NOMO-1 treated with dmso at 0.1 percent for 144 hours (cell line): ENCODE measurements at regions not wholly inside any gene's neighbourhood (a gene's known extent, or its start where the extent isn't known, plus 50 kb on each side); places are given as distances from the start of the nearest gene placed in this dataset.
"Not testable (repeated sequence)": the region's sequence is repeated elsewhere in the genome, so short reads cannot be mapped to it uniquely, and the experiment has no call there.

Source experiments
- DNase-seq: peaks from one replicate; lab custom pipeline; 2025; ENCODE audit not compliant: unreplicated experiment; lab: John Stamatoyannopoulos, UW

GRCh38 chr2:236977852-236978398 is 107.8 kb upstream of the COPS8 start:
- no peak for DNase-seq

DNA sequence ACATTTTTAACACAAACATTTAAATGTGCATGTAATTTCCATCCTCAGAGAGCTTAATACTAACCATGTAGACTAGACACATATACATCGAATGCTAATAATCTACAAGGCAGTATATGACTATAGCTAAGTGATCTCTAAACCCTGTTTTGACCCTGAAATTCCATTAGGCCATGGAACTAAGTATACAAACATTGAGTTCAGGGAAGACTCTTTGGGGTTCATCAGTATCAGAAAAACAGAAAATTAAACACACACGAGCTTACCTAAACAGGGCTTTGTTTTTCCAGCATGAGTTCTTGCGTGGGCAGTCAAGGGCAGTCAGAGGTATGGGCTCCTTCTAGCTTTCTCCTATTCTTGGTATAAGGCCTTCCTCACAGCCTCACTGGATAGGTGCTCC is 106.0 kb upstream of the COPS8 start:
- DNase-seq = no peak

GRCh38 chr2:236980961-236981360 is 104.7 kb upstream of the COPS8 start:
- no peak for DNase-seq

DNA sequence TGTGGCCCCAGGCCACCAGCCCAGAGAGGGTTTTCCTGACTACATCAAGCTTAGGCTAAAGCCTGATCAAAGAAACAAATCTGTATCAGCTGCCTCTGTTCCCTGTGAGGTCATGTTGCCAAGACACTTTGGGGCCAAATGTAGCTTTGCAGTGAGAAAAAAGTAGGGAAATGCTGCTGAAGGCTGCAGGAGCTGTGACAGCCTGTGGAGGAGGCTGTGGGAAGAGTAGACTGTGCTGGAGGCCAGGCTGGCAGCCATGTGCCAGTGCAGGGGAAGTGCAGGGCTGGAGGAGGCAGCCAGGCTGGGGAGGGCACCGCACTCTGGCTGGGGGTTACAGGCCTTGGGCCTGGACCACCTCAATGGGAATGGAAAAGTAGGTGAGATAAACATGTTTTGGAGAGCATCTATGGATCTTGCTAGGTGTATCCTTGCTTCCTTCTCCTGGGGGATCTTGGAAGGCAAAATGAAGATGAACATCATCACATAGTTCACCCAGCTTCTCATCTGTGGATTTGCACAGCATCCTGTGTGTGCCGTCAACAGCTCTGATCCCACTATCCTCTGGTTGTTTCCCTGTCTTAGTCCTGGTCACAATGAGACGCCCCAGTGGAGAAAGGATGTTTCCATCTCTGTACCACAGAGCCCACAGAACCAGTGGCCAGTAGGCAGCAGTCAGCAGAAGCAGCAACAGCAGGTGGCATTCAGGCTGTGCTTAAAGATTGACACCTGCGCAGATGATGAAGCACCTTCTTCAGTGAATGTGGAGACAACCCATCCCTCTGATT is 103.8 kb upstream of the COPS8 start:
- DNase-seq = no peak

- DNase-seq = no peak
These were observed 102.8 kb upstream of the COPS8 start for GRCh38 chr2:236982693-236983455.

GRCh38 chr2:236984046-236984445 is 101.6 kb upstream of the COPS8 start:
- DNase-seq = no peak

DNA sequence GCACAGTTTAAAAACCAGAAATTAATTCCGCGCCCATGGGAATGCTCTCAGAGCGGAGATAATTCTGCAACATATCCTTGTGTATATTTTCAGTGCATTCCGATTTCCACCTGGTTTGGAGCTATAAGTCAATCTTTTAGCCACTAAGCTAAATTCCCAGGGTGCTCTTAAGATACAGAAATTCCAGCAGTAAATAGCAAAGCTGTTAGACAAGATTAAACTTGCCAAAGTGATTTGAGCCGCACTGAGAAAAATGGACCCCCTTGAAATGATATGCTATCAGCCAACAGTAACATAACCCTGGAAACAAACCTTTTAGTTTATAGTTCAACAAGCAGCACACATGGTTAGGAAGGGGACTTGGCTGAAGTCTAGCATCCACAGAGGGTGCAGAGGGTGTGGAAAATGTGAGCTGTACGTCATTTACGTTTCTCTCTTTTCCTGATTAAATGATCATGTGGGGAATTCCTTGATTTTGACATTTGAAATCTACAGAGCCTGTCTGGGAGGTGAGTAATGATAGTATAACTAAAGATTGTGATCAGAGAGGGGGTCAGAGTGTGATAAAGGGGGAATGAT is 99.8 kb upstream of the COPS8 start:
- DNase-seq = no peak

- DNase-seq = no peak
These were observed 99.0 kb upstream of the COPS8 start for GRCh38 chr2:236986524-236987330.

DNA sequence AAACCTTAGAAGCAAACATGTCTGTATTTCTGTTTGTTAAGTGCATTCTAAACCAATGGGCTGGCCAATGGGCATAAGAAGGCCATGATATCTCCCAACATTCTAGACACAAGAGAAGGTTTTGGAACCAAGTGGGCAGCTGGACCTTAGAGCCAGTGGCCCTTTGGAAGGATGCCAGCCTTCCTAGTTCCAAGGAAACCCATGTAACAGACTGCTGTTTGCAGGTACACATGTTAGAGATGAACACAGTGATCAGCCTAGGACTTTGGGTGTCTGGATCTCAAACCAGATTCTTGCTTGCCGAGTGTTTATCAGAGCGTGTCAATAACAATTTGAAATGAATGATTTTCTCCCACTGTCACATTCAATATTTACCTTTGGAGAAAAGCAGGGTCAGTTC is 97.5 kb upstream of the COPS8 start:
- DNase-seq = no peak

- peak; percentile 63 for DNase-seq
These were observed 96.7 kb upstream of the COPS8 start for GRCh38 chr2:236988690-236989624.

GRCh38 chr2:236990552-236990951 is 95.1 kb upstream of the COPS8 start:
- DNase-seq = no peak

DNA sequence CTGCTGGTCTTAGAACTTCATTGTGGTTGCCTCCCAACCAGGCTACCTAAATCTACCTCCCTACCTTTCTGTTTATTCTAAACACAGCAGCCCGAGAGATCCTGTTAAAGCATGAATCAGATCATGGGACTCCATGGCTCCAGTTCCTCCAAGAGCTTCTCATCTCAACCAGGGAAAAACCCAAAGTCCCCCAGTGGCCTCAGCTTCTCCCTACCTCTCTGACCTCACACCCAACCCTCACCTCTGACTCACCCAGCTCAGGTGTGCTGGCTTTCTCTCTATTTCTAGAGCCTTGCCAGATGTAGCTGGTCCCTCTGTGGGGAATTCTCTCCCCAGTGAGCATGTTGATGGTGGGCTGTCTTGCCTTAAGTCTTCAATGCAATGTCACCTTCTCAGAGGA is 93.8 kb upstream of the COPS8 start:
- no peak for DNase-seq

GRCh38 chr2:236993286-236993685 is 92.4 kb upstream of the COPS8 start:
- no peak for DNase-seq

- no peak for DNase-seq
These were observed 91.3 kb upstream of the COPS8 start for GRCh38 chr2:236994361-236994760.

DNA sequence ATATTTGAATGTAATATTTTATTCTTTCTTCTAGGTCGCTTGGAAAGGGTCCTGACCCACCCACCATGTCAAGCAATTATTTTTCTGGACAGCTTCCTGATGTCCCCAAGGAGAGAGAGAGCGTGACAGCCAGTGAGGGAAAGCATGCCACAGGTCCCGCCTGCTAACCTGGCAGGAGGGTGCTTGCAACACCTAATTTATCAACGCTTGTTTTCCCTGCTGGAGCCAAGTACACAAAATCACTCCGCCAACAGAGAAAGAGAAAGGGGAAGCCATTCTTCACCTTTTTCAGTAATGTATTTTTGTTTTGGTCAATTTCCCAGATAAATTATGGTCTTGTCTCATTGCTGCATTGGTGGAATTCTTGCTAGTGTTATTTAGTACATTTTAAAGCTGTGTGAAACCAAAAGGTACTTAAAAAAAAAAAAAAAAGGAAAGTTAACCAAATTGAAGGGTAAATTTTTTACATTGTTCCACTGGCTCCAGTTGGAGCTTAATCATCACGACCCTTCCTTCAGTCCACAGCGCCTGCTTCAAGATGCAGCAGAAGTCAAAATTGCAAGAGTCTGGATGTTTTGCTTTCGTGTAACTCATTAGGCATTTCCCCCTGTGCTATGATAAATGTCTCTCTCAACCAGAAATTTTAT is 88.5 kb upstream of the COPS8 start:
- DNase-seq = no peak

DNA sequence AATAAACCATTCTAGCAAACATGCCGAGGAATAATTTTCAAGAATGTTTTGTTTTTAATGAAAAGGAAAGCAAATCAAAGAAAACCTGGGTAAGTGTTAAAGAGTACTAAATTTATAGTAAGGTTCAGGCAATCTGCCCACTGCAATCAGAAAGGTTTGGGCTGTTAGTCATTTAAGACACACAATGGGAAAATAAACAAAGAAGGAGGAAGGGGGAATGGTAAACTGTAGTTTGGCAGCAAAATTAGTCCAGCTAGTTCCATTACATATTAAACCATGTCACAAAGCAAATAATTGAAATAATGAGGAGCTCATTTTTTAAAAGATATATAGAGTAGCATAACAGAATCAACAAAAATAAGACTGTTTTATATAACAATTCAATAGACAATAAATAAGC is 87.5 kb upstream of the COPS8 start:
- DNase-seq = no peak

GRCh38 chr2:236998758-236999157 is 86.9 kb upstream of the COPS8 start:
- no peak for DNase-seq

DNA sequence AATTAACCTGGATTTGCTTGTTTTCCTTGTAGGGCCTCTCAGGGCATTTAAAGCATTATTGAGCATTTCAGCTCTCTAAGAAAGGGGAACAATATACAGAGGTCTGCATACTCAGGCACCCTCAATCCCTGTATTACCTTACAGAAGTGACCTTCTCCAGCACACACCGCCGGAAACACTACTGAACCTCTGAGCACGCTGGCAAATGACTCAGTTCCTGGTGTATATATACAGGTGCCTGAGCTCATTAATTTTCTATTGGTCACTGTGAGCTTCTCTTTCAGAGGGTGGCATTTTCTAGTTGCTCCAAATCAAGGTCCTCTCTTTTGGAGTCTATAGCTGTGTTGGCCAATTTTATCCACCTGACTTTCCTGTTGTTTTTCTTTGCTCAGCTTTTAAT is 85.2 kb upstream of the COPS8 start:
- no peak for DNase-seq

GRCh38 chr2:237005341-237005740 is 80.3 kb upstream of the COPS8 start:
- not testable (repeated sequence) for DNase-seq
